HEK293 (cell line): ENCODE measurements at regions not wholly inside any gene's neighbourhood (a gene's known extent, or its start where the extent isn't known, plus 50 kb on each side); places are given as distances from the start of the nearest gene placed in this dataset.

ENCODE experiments used
- MZF1 ChIP-seq: fragments of 450-650 bp; formaldehyde crosslinking; IDR thresholded peaks from 2 replicates; pipeline ENCODE4 v1.5.1; 2017; ENCODE audit warnings: missing biosample characterization, missing genetic modification characterization, borderline replicate concordance
- SP2 ChIP-seq: fragments of 450-650 bp; formaldehyde crosslinking; IDR thresholded peaks from 2 replicates; pipeline ENCODE4 v1.5.1; 2016; ENCODE audit warnings: missing biosample characterization, missing genetic modification characterization
- ZBTB8A ChIP-seq: fragments of 450-650 bp; formaldehyde crosslinking; IDR thresholded peaks from 2 replicates; pipeline ENCODE4 v1.5.1; 2016; ENCODE audit warnings: missing biosample characterization, missing genetic modification characterization
- ZFP41 ChIP-seq: fragments of 450-650 bp; formaldehyde crosslinking; IDR thresholded peaks from 2 replicates; pipeline ENCODE4 v1.5.1; 2016; ENCODE audit warnings: missing biosample characterization, missing genetic modification characterization, borderline replicate concordance
- ZNF24 ChIP-seq: fragments of 450-650 bp; formaldehyde crosslinking; IDR thresholded peaks from 2 replicates; pipeline ENCODE4 v1.5.1; 2016; ENCODE audit warnings: missing biosample characterization, missing genetic modification characterization
- ZNF335 ChIP-seq: fragments of 450-650 bp; formaldehyde crosslinking; conservative IDR thresholded peaks from 2 replicates; pipeline ENCODE4 v1.5.1; 2016; ENCODE audit warnings: missing biosample characterization, missing genetic modification characterization
- ZNF768 ChIP-seq: fragments of 450-650 bp; formaldehyde crosslinking; IDR thresholded peaks from 2 replicates; pipeline ENCODE4 v1.5.1; 2018; ENCODE audit warnings: missing biosample characterization, mild to moderate bottlenecking, missing genetic modification characterization
- ZSCAN30 ChIP-seq: fragments of 450-650 bp; IDR thresholded peaks from 2 replicates; pipeline ENCODE4 v1.5.1; 2018; ENCODE audit warnings: missing biosample characterization, mild to moderate bottlenecking, missing genetic modification characterization, moderate library complexity
- TF ChIP-seq, protein P1 (sequence below): fragments of 450-650 bp; formaldehyde crosslinking; IDR thresholded peaks from 2 replicates; pipeline ENCODE4 v1.5.1; 2016; ENCODE audit warnings: missing biosample characterization, missing genetic modification characterization
- TF ChIP-seq, protein P2 (sequence below): fragments of 450-650 bp; formaldehyde crosslinking; IDR thresholded peaks from 2 replicates; pipeline ENCODE4 v1.5.1; 2016; ENCODE audit warnings: missing biosample characterization, missing genetic modification characterization
- TF ChIP-seq, protein P3 (sequence below): fragments of 450-650 bp; formaldehyde crosslinking; optimal IDR thresholded peaks from 2 replicates; pipeline ENCODE3; 2016; ENCODE audit warnings: missing biosample characterization, mild to moderate bottlenecking, missing genetic modification characterization
- TF ChIP-seq, protein P4 (sequence below): fragments of 450-650 bp; formaldehyde crosslinking; IDR thresholded peaks from 2 replicates; pipeline ENCODE4 v1.5.1; 2016; ENCODE audit warnings: missing biosample characterization, missing genetic modification characterization, low read depth
- TF ChIP-seq, protein P5 (sequence below): fragments of 450-650 bp; formaldehyde crosslinking; IDR thresholded peaks from 2 replicates; pipeline ENCODE4 v1.5.1; 2016; ENCODE audit warnings: missing biosample characterization, missing genetic modification characterization
- TF ChIP-seq, protein P6 (sequence below): fragments of 450-650 bp; formaldehyde crosslinking; IDR thresholded peaks from 2 replicates; pipeline ENCODE4 v1.5.1; 2016; ENCODE audit warnings: missing biosample characterization, missing genetic modification characterization

DNA sequence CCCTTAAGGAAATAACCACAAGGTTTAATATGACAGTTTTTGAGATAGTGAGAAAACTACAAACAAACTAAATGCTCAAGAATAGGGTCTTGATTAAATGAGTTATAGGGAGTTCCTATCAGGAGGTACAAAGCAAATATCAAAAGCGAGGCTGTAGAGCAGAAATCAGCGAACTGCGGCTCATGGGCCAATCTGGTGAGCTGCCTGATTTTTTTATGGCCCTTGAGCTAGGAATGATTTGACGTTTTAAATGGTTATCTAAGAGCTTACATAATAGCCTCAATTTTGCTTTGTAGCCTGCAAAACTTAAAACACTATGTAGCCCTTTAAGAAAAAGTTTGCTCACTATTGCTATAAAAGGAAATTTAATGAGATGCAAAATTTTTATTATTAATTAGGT is 62.2 kb downstream of the XCL2 start:
- TF ChIP-seq, protein P1, sequence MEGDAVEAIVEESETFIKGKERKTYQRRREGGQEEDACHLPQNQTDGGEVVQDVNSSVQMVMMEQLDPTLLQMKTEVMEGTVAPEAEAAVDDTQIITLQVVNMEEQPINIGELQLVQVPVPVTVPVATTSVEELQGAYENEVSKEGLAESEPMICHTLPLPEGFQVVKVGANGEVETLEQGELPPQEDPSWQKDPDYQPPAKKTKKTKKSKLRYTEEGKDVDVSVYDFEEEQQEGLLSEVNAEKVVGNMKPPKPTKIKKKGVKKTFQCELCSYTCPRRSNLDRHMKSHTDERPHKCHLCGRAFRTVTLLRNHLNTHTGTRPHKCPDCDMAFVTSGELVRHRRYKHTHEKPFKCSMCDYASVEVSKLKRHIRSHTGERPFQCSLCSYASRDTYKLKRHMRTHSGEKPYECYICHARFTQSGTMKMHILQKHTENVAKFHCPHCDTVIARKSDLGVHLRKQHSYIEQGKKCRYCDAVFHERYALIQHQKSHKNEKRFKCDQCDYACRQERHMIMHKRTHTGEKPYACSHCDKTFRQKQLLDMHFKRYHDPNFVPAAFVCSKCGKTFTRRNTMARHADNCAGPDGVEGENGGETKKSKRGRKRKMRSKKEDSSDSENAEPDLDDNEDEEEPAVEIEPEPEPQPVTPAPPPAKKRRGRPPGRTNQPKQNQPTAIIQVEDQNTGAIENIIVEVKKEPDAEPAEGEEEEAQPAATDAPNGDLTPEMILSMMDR = no peak
- TF ChIP-seq ZNF768 (tag by site-specific recombination) (no peak), ZNF335 (tag by site-specific recombination) (no peak), ZNF24 (tag by site-specific recombination) (no peak), ZSCAN30 (tag by site-specific recombination) (no peak), ZFP41 (no peak), MZF1 (tag by site-specific recombination) (no peak), SP2 (no peak), ZBTB8A (tag by site-specific recombination) (no peak)
- TF ChIP-seq, protein P2, sequence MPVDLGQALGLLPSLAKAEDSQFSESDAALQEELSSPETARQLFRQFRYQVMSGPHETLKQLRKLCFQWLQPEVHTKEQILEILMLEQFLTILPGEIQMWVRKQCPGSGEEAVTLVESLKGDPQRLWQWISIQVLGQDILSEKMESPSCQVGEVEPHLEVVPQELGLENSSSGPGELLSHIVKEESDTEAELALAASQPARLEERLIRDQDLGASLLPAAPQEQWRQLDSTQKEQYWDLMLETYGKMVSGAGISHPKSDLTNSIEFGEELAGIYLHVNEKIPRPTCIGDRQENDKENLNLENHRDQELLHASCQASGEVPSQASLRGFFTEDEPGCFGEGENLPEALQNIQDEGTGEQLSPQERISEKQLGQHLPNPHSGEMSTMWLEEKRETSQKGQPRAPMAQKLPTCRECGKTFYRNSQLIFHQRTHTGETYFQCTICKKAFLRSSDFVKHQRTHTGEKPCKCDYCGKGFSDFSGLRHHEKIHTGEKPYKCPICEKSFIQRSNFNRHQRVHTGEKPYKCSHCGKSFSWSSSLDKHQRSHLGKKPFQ (tag by site-specific recombination) = no peak
- TF ChIP-seq, protein P3, sequence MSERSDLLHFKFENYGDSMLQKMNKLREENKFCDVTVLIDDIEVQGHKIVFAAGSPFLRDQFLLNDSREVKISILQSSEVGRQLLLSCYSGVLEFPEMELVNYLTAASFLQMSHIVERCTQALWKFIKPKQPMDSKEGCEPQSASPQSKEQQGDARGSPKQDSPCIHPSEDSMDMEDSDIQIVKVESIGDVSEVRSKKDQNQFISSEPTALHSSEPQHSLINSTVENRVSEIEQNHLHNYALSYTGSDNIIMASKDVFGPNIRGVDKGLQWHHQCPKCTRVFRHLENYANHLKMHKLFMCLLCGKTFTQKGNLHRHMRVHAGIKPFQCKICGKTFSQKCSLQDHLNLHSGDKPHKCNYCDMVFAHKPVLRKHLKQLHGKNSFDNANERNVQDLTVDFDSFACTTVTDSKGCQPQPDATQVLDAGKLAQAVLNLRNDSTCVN (tag by site-specific recombination) = no peak
- TF ChIP-seq, protein P4, sequence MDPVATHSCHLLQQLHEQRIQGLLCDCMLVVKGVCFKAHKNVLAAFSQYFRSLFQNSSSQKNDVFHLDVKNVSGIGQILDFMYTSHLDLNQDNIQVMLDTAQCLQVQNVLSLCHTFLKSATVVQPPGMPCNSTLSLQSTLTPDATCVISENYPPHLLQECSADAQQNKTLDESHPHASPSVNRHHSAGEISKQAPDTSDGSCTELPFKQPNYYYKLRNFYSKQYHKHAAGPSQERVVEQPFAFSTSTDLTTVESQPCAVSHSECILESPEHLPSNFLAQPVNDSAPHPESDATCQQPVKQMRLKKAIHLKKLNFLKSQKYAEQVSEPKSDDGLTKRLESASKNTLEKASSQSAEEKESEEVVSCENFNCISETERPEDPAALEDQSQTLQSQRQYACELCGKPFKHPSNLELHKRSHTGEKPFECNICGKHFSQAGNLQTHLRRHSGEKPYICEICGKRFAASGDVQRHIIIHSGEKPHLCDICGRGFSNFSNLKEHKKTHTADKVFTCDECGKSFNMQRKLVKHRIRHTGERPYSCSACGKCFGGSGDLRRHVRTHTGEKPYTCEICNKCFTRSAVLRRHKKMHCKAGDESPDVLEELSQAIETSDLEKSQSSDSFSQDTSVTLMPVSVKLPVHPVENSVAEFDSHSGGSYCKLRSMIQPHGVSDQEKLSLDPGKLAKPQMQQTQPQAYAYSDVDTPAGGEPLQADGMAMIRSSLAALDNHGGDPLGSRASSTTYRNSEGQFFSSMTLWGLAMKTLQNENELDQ (tag by site-specific recombination) = no peak
- TF ChIP-seq, protein P5, sequence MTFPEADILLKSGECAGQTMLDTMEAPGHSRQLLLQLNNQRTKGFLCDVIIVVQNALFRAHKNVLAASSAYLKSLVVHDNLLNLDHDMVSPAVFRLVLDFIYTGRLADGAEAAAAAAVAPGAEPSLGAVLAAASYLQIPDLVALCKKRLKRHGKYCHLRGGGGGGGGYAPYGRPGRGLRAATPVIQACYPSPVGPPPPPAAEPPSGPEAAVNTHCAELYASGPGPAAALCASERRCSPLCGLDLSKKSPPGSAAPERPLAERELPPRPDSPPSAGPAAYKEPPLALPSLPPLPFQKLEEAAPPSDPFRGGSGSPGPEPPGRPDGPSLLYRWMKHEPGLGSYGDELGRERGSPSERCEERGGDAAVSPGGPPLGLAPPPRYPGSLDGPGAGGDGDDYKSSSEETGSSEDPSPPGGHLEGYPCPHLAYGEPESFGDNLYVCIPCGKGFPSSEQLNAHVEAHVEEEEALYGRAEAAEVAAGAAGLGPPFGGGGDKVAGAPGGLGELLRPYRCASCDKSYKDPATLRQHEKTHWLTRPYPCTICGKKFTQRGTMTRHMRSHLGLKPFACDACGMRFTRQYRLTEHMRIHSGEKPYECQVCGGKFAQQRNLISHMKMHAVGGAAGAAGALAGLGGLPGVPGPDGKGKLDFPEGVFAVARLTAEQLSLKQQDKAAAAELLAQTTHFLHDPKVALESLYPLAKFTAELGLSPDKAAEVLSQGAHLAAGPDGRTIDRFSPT (tag by site-specific recombination) = no peak
- TF ChIP-seq, protein P6, sequence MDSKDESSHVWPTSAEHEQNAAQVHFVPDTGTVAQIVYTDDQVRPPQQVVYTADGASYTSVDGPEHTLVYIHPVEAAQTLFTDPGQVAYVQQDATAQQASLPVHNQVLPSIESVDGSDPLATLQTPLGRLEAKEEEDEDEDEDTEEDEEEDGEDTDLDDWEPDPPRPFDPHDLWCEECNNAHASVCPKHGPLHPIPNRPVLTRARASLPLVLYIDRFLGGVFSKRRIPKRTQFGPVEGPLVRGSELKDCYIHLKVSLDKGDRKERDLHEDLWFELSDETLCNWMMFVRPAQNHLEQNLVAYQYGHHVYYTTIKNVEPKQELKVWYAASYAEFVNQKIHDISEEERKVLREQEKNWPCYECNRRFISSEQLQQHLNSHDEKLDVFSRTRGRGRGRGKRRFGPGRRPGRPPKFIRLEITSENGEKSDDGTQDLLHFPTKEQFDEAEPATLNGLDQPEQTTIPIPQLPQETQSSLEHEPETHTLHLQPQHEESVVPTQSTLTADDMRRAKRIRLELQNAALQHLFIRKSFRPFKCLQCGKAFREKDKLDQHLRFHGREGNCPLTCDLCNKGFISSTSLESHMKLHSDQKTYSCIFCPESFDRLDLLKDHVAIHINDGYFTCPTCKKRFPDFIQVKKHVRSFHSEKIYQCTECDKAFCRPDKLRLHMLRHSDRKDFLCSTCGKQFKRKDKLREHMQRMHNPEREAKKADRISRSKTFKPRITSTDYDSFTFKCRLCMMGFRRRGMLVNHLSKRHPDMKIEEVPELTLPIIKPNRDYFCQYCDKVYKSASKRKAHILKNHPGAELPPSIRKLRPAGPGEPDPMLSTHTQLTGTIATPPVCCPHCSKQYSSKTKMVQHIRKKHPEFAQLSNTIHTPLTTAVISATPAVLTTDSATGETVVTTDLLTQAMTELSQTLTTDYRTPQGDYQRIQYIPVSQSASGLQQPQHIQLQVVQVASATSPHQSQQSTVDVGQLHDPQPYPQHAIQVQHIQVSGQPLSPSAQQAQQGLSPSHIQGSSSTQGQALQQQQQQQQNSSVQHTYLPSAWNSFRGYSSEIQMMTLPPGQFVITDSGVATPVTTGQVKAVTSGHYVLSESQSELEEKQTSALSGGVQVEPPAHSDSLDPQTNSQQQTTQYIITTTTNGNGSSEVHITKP (tag by site-specific recombination) = no peak
